Small intestine (tissue), 7 donors: ENCODE measurements at regions not wholly inside any gene's neighbourhood (a gene's known extent, or its start where the extent isn't known, plus 50 kb on each side); places are given as distances from the start of the nearest gene placed in this dataset.

ENCODE experiments used
- DNase-seq, 2 donors: peaks; one replicate each; pipeline versions ENCODE4 v3.0.0 to v3.0.0-alpha.2; 2013
- FAIRE-seq: peaks from 2 replicates; lab custom pipeline; 2012; peaks lifted over from hg19 to GRCh38; lab: Jason Lieb, UNC
- H3K27ac ChIP-seq, 3 donors: one replicate each; pipeline ENCODE4 v1.5.1; 2013; ENCODE audit warnings: low read length in 2 of 3, mild to moderate bottlenecking in 2 of 3, control low read depth in 1 of 3, inconsistent platforms in 1 of 3, low read depth in 1 of 3, moderate library complexity in 1 of 3
- H3K27me3 ChIP-seq, 3 donors: one replicate each; pipeline ENCODE4 v1.6.1; 2013; ENCODE audit warnings: low read length in 3 of 3, inconsistent platforms in 1 of 3; ENCODE audit not compliant: control insufficient read depth in 3 of 3, insufficient read depth in 3 of 3
- H3K36me3 ChIP-seq, 3 donors: one replicate each; pipeline ENCODE4 v1.6.1; 2013; ENCODE audit warnings: low read length in 3 of 3, inconsistent platforms in 1 of 3, low read depth in 1 of 3, mild to moderate bottlenecking in 1 of 3, moderate library complexity in 1 of 3; ENCODE audit not compliant: control insufficient read depth in 3 of 3, insufficient read depth in 2 of 3
- H3K4me1 ChIP-seq, 3 donors: one replicate each; pipeline ENCODE4 v1.6.1; 2013; ENCODE audit warnings: low read length in 2 of 3, inconsistent platforms in 1 of 3, low read depth in 1 of 3, mild to moderate bottlenecking in 1 of 3, moderate library complexity in 1 of 3; ENCODE audit not compliant: control insufficient read depth in 3 of 3, insufficient read depth in 2 of 3
- H3K4me3 ChIP-seq, 3 donors: one replicate each; pipeline ENCODE4 v1.5.1; 2013; ENCODE audit warnings: low read length in 3 of 3, control low read depth in 1 of 3, inconsistent platforms in 1 of 3, low read depth in 1 of 3, mild to moderate bottlenecking in 1 of 3, moderate library complexity in 1 of 3
- H3K9me3 ChIP-seq, 2 donors: one replicate each; pipeline ENCODE4 v1.6.1; 2013; ENCODE audit warnings: low read depth in 1 of 2, low read length in 1 of 2; ENCODE audit not compliant: control insufficient read depth in 2 of 2, insufficient read depth in 1 of 2
- WGBS, 3 donors: extraction: QIAGEN DNeasy Blood & Tissue Kit; methylation state at CpG; one replicate each; pipeline ENCODE4 v1.1.7; 2013; 5-methylcytosine and 5-hydroxymethylcytosine counted together
- donor health status: healthy with polysubstance abuse.
- donor health status: control.
- donor health status: control.
- donor health status: Bipolar disorder and iron deficiency.
- donor health status: healthy.

DNA sequence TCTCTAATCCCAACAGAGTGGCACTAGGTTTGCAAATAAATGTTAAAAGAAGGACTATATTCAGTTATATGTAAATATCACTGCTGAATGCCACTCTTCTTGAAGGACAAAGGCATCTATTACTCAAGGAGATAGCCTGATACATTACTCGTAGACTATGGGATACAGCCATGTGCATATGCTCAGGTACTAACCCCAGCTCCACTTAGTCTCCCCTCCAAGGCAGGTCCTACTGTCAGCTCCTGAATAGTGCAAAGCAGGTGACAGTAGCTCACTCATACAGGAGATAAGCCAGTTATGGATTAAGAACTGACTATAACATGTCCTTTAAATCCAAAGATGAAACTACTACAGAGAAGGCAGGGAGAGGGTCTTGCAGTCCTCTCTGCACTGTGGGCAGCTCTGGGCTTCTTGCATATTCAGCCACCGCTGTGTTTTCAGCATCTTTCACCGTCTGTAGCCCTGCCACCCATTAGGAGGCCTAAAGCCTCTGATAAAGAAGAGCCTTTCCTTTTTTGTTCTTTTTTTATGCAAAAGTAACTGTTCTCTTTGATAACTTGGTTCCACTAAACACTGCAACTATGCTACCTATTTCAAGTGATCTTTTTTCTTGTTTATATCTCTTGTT lies 135.1 kb upstream of the EPB41L3 start:
- WGBS, 3 donors, result 38 to 61% (median 50%) methylated on average over 3 of the region's 3 CpGs
- H3K9me3 ChIP-seq, result no peaks in the 10 kb centered on the region
- H3K4me1 ChIP-seq, result no peaks in the 10 kb centered on the region
- no peak for DNase-seq
- no peak for FAIRE-seq
- H3K27me3 ChIP-seq, result peaks cover 0 to 9% (median 0%) of the 10 kb centered on the region in 3 donors
- no peak overlapping the region for H3K27ac ChIP-seq
- H3K36me3 ChIP-seq, result no peaks in the 10 kb centered on the region
- H3K4me3 ChIP-seq, result no peak overlapping the region

DNA sequence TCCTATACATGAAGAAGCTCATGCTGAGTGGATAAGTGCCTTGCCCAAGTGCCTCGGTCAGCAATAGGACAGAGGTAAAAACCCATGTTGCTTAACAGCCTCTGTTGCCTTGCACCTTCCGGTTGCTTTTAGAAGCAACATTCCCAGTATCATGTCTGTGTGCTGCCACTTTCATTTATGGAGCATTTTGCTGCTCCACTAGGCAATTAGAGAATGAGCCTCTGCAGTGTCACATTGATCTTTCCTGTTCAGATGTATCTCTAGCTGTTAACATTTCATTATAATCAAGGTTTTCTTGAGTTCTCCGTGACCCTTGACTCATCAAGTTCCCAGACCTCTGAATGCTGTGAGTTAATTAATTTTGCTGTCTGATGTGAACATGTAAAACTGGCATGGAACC lies 134.5 kb upstream of the EPB41L3 start:
- 50 to 76% (median 70%) methylated on average over 3 of the region's 3 CpGs for WGBS, 3 donors
- Histone ChIP-seq H3K27me3 (peaks cover 0 to 9% (median 0%) of the 10 kb centered on the region in 3 donors), H3K9me3 (no peaks in the 10 kb centered on the region), H3K36me3 (no peaks in the 10 kb centered on the region), H3K4me3 (no peak overlapping the region), H3K27ac (no peak overlapping the region), H3K4me1 (no peaks in the 10 kb centered on the region)
- FAIRE-seq, result no peak
- no peak for DNase-seq

DNA sequence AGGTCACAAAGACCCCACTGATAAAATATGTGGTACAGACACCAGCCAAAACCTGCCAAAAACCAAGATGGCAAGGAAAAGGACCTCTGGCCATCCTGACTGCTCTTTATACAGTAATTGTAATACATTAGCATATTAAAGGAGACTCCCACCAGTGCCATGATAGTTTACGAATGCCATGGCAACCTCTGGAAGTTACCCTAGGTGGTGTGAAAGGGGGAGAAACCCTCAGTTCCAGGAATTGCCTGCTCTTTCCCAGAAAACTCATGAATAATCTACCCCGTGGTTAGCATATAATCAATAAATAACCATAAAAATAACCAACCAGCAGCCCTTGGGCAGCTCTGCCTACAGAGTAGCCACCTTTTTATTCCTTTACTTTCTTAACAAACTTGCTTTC lies 129.8 kb upstream of the EPB41L3 start:
- Histone ChIP-seq H3K36me3 (no peaks in the 10 kb centered on the region), H3K27ac (no peak overlapping the region), H3K9me3 (no peaks in the 10 kb centered on the region), H3K4me3 (no peak overlapping the region), H3K4me1 (no peaks in the 10 kb centered on the region), H3K27me3 (peaks cover 0 to 9% (median 0%) of the 10 kb centered on the region in 3 donors)
- no peak for DNase-seq
- no peak for FAIRE-seq
- 60 to 71% (median 70%) methylated on average over 2 of the region's 2 CpGs for WGBS, 3 donors

DNA sequence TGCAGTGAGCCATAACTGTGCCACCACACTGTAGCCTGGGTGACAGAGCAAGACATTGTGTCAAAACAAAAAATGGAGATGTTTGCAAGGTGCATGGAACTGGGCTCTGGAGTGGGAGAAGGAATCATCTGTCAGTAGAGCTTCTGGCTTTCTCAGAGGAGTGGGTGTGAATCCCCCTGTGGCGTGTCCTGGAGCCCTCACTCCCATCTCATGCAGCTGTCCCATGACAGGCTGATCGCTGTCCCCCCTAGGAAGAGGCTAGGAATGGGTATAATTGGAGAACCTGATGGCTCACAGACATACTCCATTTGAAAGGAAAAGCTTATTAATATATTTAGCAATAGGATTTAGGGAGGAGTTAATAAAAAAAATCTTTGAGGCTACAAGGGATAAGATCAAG lies 125.8 kb upstream of the EPB41L3 start:
- FAIRE-seq (no peak), DNase-seq (no peak)
- Histone ChIP-seq H3K27me3 (no peaks in the 10 kb centered on the region), H3K36me3 (no peaks in the 10 kb centered on the region), H3K4me1 (no peaks in the 10 kb centered on the region), H3K4me3 (no peak overlapping the region), H3K27ac (no peak overlapping the region), H3K9me3 (no peaks in the 10 kb centered on the region)
- WGBS, 3 donors, result 80 to 89% (median 89%) methylated on average over 2 of the region's 2 CpGs

DNA sequence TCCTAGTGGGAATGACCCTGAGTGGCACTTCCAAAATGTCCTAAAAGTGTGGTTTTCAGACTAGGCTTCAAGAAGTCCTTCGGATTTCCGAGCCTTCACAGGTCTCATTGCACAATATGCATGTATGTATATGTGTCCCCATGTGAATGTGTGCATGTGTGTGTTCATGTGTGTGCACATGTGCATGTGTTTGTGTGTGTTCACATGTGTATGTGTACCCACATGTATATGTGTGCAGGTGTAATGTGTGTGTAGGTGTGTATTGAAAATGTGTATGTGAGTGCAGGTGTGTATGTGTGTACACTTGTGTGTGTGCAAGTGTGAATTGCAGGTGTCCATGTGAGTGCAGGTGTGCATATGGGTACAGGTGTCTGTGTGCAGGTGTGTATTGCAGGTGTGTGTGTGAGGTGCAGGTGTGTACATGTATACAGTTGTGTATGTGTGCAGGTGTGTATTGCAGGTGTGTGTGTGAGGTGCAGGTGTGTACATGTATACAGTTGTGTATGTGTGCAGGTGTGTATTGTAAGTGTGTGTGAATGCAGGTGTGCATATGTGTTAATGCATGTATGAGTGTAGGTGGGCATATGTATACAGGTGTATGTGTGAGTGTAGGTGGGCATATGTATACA lies 124.4 kb upstream of the EPB41L3 start:
- WGBS, 3 donors, result 64 to 65% (median 65%) methylated on average over 2 of the region's 2 CpGs
- no peak overlapping the region for H3K27ac ChIP-seq
- no peak for DNase-seq
- no peaks in the 10 kb centered on the region for H3K27me3 ChIP-seq
- no peaks in the 10 kb centered on the region for H3K36me3 ChIP-seq
- no peaks in the 10 kb centered on the region for H3K9me3 ChIP-seq
- H3K4me3 ChIP-seq, result no peak overlapping the region
- no peak for FAIRE-seq
- no peaks in the 10 kb centered on the region for H3K4me1 ChIP-seq

DNA sequence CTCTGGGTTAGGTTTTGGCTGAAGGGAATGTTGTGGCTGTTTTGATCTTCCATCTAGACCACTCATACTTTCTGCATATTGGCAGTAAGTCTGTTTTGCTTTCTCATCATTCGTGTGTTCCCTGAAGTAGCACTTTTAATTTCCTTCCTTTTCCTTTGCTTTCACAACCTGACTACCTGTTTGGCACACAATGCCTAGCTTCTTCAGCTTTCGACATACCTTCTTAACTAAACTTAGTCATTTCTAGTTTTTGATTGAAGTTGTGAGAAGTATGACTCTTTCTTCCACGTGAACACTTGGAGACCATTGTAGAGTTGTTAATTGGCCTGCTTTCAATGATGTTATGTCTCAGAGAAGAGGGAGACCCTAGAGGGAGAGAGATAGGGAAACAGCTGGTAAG lies 123.6 kb upstream of the EPB41L3 start:
- FAIRE-seq (no peak), DNase-seq (no peak)
- no peaks in the 10 kb centered on the region for H3K36me3 ChIP-seq
- H3K27ac ChIP-seq, result no peak overlapping the region
- WGBS, 3 donors, result 61 to 82% (median 82%) methylated on average over 3 of the region's 3 CpGs
- no peak overlapping the region for H3K4me3 ChIP-seq
- no peaks in the 10 kb centered on the region for H3K9me3 ChIP-seq
- H3K27me3 ChIP-seq, result peaks cover 0 to 5% (median 0%) of the 10 kb centered on the region in 3 donors
- H3K4me1 ChIP-seq, result no peaks in the 10 kb centered on the region

DNA sequence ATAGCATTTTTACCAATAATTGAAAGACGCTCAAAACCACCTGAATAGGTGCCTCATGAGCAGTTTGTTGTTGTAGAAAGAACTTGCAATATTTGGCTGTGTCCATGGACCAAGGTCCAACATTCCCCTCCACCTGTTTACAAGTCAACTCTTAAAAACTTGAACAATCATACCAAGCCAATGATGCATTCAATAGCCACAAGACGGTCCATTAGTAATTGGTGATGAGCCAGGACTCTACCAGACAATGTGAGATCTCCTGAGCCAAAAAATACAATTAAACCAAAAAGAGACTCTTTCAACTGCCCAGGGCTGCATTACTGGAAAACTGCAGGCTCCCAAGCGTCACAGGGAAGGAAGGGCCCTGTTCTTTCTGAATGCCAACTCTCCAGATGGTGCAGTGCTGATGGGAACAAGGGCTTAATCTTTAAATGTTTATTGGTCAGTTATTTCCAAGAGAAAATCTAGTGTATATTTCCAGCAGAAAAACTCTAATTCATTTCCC lies 118.8 kb upstream of the EPB41L3 start:
- no peaks in the 10 kb centered on the region for H3K4me1 ChIP-seq
- H3K4me3 ChIP-seq, result no peak overlapping the region
- peaks cover 0 to 7% (median 0%) of the 10 kb centered on the region in 3 donors for H3K27me3 ChIP-seq
- no peak overlapping the region for H3K27ac ChIP-seq
- FAIRE-seq (no peak), DNase-seq (no peak)
- H3K9me3 ChIP-seq, result no peaks in the 10 kb centered on the region
- 82 to 89% (median 86%) methylated on average over 3 of the region's 3 CpGs for WGBS, 3 donors
- H3K36me3 ChIP-seq, result no peaks in the 10 kb centered on the region

DNA sequence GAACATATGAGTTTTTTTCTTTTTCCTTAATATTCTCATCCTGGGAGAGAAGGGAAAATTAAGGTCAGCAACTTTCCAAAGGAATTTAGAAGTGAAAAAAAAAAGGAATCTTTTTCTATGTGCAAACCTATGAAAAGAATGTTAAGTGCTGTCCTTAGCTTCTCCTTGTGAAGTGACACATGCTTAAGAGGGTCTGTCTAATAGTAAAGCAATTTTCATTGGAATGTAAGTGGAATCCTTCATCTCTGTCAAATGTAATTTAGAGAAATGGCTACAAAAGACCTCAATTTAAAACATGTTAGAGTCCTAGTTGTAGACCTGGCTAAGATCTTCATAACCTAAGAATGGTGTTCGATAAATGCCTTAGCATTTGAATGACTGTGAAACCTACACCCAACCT lies 117.4 kb upstream of the EPB41L3 start:
- Histone ChIP-seq H3K27ac (no peak overlapping the region), H3K27me3 (peaks cover 0 to 7% (median 0%) of the 10 kb centered on the region in 3 donors), H3K9me3 (no peaks in the 10 kb centered on the region), H3K36me3 (no peaks in the 10 kb centered on the region), H3K4me1 (no peaks in the 10 kb centered on the region), H3K4me3 (no peak overlapping the region)
- no peak for FAIRE-seq
- WGBS, 3 donors, result 89 to 100% (median 97%) methylated on average over 1 of the region's 1 CpG
- DNase-seq, result no peak
